Body of pancreas (tissue), 4 donors: ENCODE measurements at regions not wholly inside any gene's neighbourhood (a gene's known extent, or its start where the extent isn't known, plus 50 kb on each side); places are given as distances from the start of the nearest gene placed in this dataset.
A peak's percentile ranks its signal among the peaks of the same experiment; 100 is the strongest.

Experiments
- CTCF ChIP-seq, 7 experiments: fragments of 450-650 bp in 4 of 7; fragments of 200-600 bp in 3 of 7; sonication (generic) in 3 of 7; IDR thresholded peaks; one replicate each; pipeline ENCODE4 v1.5.1; 2016 to 2019; ENCODE audit warnings: antibody characterized with exemption in 7 of 7
- POLR2A ChIP-seq, 3 donors: fragments of 450-650 bp; IDR thresholded peaks; one replicate each; pipeline ENCODE4 v1.6.1; 2016; ENCODE audit warnings: antibody characterized with exemption in 3 of 3, mild to moderate bottlenecking in 2 of 3

- TF ChIP-seq CTCF (IDR thresholded peaks at IDR 0.05) (peak; percentile 40 to 77 (median 68)), POLR2A (IDR thresholded peaks at IDR 0.05) (no peak)
Observed at GRCh38 chr14:30214461-30215090, 286.9 kb upstream of the PRKD1 start.
